Transverse colon (tissue), 3 donors: ENCODE measurements at regions not wholly inside any gene's neighbourhood (a gene's known extent, or its start where the extent isn't known, plus 50 kb on each side); places are given as distances from the start of the nearest gene placed in this dataset.

ENCODE experiments used
- POLR2A ChIP-seq: fragments of 450-650 bp; IDR thresholded peaks from one replicate; pipeline ENCODE4 v1.6.1; 2016; ENCODE audit warnings: antibody characterized with exemption, mild to moderate bottlenecking, moderate library complexity
- TF ChIP-seq, protein P1 (sequence below), 5 experiments: fragments of 200-600 bp in 3 of 5; fragments of 450-650 bp in 2 of 5; sonication (generic) in 3 of 5; IDR thresholded peaks; 1 replicate in 2 of 5; 2 replicates in 3 of 5; pipeline ENCODE4 v1.5.1; 2016 to 2017; ENCODE audit warnings: antibody characterized with exemption in 5 of 5, inconsistent platforms in 3 of 5, mild to moderate bottlenecking in 2 of 5, moderate library complexity in 1 of 5

DNA sequence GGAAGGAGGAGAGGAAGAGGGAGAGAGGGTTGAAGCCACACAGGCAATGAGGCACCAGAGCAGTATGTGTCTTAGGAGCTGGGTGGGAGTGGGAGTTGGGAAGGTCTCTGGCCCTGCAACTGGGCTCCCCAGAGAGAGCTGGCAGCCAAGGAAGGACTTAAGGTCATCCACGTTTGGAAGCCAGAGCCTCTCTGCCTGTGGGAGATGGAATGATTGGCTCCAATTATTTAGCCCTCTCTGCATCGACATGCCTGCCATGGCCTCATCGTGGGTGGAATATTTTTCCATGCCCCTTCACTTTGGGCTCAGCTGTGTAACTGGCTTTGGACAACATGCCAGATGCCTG lies 478.5 kb downstream of the RPS24 start:
- no peak for TF ChIP-seq POLR2A
- TF ChIP-seq, protein P1, sequence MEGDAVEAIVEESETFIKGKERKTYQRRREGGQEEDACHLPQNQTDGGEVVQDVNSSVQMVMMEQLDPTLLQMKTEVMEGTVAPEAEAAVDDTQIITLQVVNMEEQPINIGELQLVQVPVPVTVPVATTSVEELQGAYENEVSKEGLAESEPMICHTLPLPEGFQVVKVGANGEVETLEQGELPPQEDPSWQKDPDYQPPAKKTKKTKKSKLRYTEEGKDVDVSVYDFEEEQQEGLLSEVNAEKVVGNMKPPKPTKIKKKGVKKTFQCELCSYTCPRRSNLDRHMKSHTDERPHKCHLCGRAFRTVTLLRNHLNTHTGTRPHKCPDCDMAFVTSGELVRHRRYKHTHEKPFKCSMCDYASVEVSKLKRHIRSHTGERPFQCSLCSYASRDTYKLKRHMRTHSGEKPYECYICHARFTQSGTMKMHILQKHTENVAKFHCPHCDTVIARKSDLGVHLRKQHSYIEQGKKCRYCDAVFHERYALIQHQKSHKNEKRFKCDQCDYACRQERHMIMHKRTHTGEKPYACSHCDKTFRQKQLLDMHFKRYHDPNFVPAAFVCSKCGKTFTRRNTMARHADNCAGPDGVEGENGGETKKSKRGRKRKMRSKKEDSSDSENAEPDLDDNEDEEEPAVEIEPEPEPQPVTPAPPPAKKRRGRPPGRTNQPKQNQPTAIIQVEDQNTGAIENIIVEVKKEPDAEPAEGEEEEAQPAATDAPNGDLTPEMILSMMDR (IDR thresholded peaks at IDR 0.05) = no peak
